ENCODE measurements at regions not wholly inside any gene's neighbourhood (a gene's known extent, or its start where the extent isn't known, plus 50 kb on each side); places are given as distances from the start of the nearest gene placed in this dataset.

GRCh38 chr4:23117826-23118225, 425.1 kb downstream of the GBA3 start:
- H3K27me3 ChIP-seq, result no peaks in the 10 kb centered on the region
- H3K4me3 ChIP-seq (ENCODE audit: low read depth, low read length), result no peak overlapping the region
- TF ChIP-seq, protein P1, sequence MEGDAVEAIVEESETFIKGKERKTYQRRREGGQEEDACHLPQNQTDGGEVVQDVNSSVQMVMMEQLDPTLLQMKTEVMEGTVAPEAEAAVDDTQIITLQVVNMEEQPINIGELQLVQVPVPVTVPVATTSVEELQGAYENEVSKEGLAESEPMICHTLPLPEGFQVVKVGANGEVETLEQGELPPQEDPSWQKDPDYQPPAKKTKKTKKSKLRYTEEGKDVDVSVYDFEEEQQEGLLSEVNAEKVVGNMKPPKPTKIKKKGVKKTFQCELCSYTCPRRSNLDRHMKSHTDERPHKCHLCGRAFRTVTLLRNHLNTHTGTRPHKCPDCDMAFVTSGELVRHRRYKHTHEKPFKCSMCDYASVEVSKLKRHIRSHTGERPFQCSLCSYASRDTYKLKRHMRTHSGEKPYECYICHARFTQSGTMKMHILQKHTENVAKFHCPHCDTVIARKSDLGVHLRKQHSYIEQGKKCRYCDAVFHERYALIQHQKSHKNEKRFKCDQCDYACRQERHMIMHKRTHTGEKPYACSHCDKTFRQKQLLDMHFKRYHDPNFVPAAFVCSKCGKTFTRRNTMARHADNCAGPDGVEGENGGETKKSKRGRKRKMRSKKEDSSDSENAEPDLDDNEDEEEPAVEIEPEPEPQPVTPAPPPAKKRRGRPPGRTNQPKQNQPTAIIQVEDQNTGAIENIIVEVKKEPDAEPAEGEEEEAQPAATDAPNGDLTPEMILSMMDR (IDR thresholded peaks at IDR 0.05; ENCODE audit: low read depth, low read length), result no peak
- DNase-seq, result no peak
- no peaks in the 10 kb centered on the region for H3K9me3 ChIP-seq
- no peaks in the 10 kb centered on the region for H3K4me1 ChIP-seq
- H3K36me3 ChIP-seq, result no peaks in the 10 kb centered on the region

DNA sequence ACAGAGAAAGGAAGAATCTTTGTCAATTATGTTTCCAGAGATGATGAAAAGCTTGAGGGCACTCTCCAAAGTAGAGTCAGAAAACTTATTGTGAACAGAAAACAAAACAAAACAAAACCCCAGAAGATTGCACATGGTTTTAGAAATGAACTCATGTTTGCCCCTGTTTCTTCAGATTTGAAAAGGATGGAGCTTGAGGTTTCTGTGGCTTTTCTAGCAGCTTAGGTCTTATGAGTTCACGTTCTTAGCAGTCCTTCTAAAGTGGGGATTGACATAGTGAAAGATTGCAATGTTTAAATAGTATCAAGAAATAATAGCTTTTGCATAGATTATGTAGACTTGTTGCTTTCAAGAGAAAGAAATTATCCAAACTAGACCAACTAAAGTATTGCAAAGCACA, 421.8 kb downstream of the GBA3 start:
- Histone ChIP-seq H3K4me1 (no peaks in the 10 kb centered on the region), H3K9me3 (no peaks in the 10 kb centered on the region), H3K27me3 (no peaks in the 10 kb centered on the region), H3K36me3 (no peaks in the 10 kb centered on the region), H3K4me3 (ENCODE audit: low read depth, low read length) (no peak overlapping the region)
- no peak for DNase-seq
- TF ChIP-seq, protein P1 (IDR thresholded peaks at IDR 0.05; ENCODE audit: low read depth, low read length), result no peak

- Histone ChIP-seq H3K4me3 (ENCODE audit: low read depth, low read length) (no peak overlapping the region), H3K4me1 (no peaks in the 10 kb centered on the region), H3K36me3 (no peaks in the 10 kb centered on the region), H3K27me3 (no peaks in the 10 kb centered on the region), H3K9me3 (no peaks in the 10 kb centered on the region)
- DNase-seq, result no peak
- TF ChIP-seq, protein P1 (IDR thresholded peaks at IDR 0.05; ENCODE audit: low read depth, low read length), result no peak
Measured at GRCh38 chr4:23113104-23113503, 420.4 kb downstream of the GBA3 start.

GRCh38 chr4:23106516-23106915, 413.8 kb downstream of the GBA3 start:
- DNase-seq, result no peak
- Histone ChIP-seq H3K4me1 (no peaks in the 10 kb centered on the region), H3K9me3 (no peaks in the 10 kb centered on the region), H3K27me3 (no peaks in the 10 kb centered on the region), H3K36me3 (no peaks in the 10 kb centered on the region), H3K4me3 (ENCODE audit: low read depth, low read length) (no peak overlapping the region)
- TF ChIP-seq, protein P1 (IDR thresholded peaks at IDR 0.05; ENCODE audit: low read depth, low read length), result no peak

GRCh38 chr4:23105759-23106370, 413.1 kb downstream of the GBA3 start:
- Histone ChIP-seq H3K4me3 (ENCODE audit: low read depth, low read length) (no peak overlapping the region), H3K36me3 (no peaks in the 10 kb centered on the region), H3K27me3 (no peaks in the 10 kb centered on the region), H3K4me1 (no peaks in the 10 kb centered on the region), H3K9me3 (no peaks in the 10 kb centered on the region)
- no peak for DNase-seq
- TF ChIP-seq, protein P1 (IDR thresholded peaks at IDR 0.05; ENCODE audit: low read depth, low read length), result no peak

GRCh38 chr4:23097251-23097650, 404.5 kb downstream of the GBA3 start:
- DNase-seq, result no peak
- no peaks in the 10 kb centered on the region; the same call in 1 of the 2 replicates for H3K36me3 ChIP-seq
- no peak overlapping the region for H3K4me3 ChIP-seq (ENCODE audit: low read depth, low read length)
- no peaks in the 10 kb centered on the region for H3K4me1 ChIP-seq
- no peaks in the 10 kb centered on the region for H3K9me3 ChIP-seq
- TF ChIP-seq, protein P1 (IDR thresholded peaks at IDR 0.05; ENCODE audit: low read depth, low read length), result no peak
- no peaks in the 10 kb centered on the region for H3K27me3 ChIP-seq

Measured in BE2C (cell line).